CD4-positive, alpha-beta T cell treated with Interleukin-4 for 1 hour (primary cell): ENCODE measurements at regions not wholly inside any gene's neighbourhood (a gene's known extent, or its start where the extent isn't known, plus 50 kb on each side); places are given as distances from the start of the nearest gene placed in this dataset.
"Not testable (repeated sequence)": the region's sequence is repeated elsewhere in the genome, so short reads cannot be mapped to it uniquely, and the experiment has no call there.

ENCODE experiments used
- DNase-seq, 2 donors: peaks; one replicate each; pipeline ENCODE4 v3.0.0-alpha.2; 2020 to 2022

- not testable (repeated sequence) for DNase-seq
Measured at GRCh38 chrX:149420566-149420965, 84.5 kb downstream of the IDS start.

GRCh38 chrX:149398027-149398426 is 107.1 kb downstream of the IDS start:
- no peak for DNase-seq

GRCh38 chrX:149392921-149393320 is 112.2 kb downstream of the IDS start:
- DNase-seq = no peak

GRCh38 chrX:149383852-149384251 is 121.3 kb downstream of the IDS start:
- DNase-seq = no peak

- DNase-seq = no peak
Measured at GRCh38 chrX:149374751-149375150, 130.4 kb downstream of the IDS start.

GRCh38 chrX:149372866-149373265 is 132.2 kb downstream of the IDS start:
- DNase-seq = no peak

GRCh38 chrX:149371986-149372385 is 133.1 kb downstream of the IDS start:
- DNase-seq = no peak

- no peak for DNase-seq
Measured at GRCh38 chrX:149370097-149370496, 135.0 kb downstream of the IDS start.

GRCh38 chrX:149365552-149365951 is 139.6 kb downstream of the IDS start:
- no peak for DNase-seq

GRCh38 chrX:149365061-149365460 is 140.0 kb downstream of the IDS start:
- no peak for DNase-seq

- no peak for DNase-seq
Measured at GRCh38 chrX:149363965-149364364, 141.1 kb downstream of the IDS start.

GRCh38 chrX:149346306-149346705 is 158.8 kb downstream of the IDS start:
- DNase-seq = no peak

GRCh38 chrX:149322316-149322715 is 182.8 kb downstream of the IDS start:
- no peak for DNase-seq

- DNase-seq = no peak
Measured at GRCh38 chrX:149313871-149314371, 191.2 kb downstream of the IDS start.

- DNase-seq = no peak
Measured at GRCh38 chrX:149312988-149313387, 192.1 kb downstream of the IDS start.

- DNase-seq = no peak
Measured at GRCh38 chrX:149312097-149312496, 193.0 kb downstream of the IDS start.

GRCh38 chrX:149302705-149303104 is 202.4 kb downstream of the IDS start:
- DNase-seq = no peak

- no peak for DNase-seq
Measured at GRCh38 chrX:149298111-149298510, 207.0 kb downstream of the IDS start.

- DNase-seq = no peak
Measured at GRCh38 chrX:149296092-149296491, 209.0 kb downstream of the IDS start.

GRCh38 chrX:149286940-149287349 is 218.2 kb downstream of the IDS start:
- DNase-seq = peak; percentile 50 to 51

- DNase-seq = no peak
Measured at GRCh38 chrX:149284616-149285015, 220.5 kb downstream of the IDS start.

GRCh38 chrX:149283853-149284252 is 221.3 kb downstream of the IDS start:
- no peak for DNase-seq

GRCh38 chrX:149282909-149283308 is 222.2 kb downstream of the IDS start:
- DNase-seq = no peak

GRCh38 chrX:149280011-149280410 is 225.1 kb downstream of the IDS start:
- no peak for DNase-seq

- DNase-seq = no peak
Measured at GRCh38 chrX:149275836-149276235, 229.3 kb downstream of the IDS start.
